Uterus (tissue), 2 donors: ENCODE measurements at regions not wholly inside any gene's neighbourhood (a gene's known extent, or its start where the extent isn't known, plus 50 kb on each side); places are given as distances from the start of the nearest gene placed in this dataset.

Experiments used
- POLR2A ChIP-seq, 2 donors: fragments of 450-650 bp; IDR thresholded peaks; one replicate each; pipeline ENCODE4 v1.6.1; 2016; ENCODE audit warnings: antibody characterized with exemption in 2 of 2, mild to moderate bottlenecking in 1 of 2, moderate library complexity in 1 of 2
- TF ChIP-seq, protein P1 (sequence below), 4 experiments: fragments of 200-600 bp in 2 of 4; fragments of 450-650 bp in 2 of 4; sonication (generic) in 2 of 4; IDR thresholded peaks; one replicate each; pipeline ENCODE4 v1.5.1; 2016 to 2019; ENCODE audit warnings: antibody characterized with exemption in 4 of 4, mild to moderate bottlenecking in 2 of 4, moderate library complexity in 1 of 4

DNA sequence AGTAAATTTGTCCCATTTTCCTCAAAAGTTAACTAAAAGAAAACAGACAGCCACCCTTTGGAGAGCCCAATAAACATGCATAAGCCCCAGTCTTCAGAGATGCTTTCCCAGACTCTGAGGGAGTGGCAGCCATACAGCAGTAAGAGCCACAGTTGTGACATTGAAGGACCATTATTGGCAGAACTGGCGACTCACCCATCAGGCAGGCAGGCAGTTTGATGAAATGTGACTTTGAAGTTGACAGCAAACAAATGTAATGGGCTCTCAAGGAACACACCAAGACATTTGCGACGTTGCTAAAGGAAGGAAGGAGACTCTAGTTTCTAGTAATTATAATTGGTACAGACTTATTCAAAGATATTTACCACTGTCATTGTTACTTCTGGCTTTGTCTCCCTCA is 287.5 kb upstream of the PHYHIPL start:
- TF ChIP-seq, protein P1, sequence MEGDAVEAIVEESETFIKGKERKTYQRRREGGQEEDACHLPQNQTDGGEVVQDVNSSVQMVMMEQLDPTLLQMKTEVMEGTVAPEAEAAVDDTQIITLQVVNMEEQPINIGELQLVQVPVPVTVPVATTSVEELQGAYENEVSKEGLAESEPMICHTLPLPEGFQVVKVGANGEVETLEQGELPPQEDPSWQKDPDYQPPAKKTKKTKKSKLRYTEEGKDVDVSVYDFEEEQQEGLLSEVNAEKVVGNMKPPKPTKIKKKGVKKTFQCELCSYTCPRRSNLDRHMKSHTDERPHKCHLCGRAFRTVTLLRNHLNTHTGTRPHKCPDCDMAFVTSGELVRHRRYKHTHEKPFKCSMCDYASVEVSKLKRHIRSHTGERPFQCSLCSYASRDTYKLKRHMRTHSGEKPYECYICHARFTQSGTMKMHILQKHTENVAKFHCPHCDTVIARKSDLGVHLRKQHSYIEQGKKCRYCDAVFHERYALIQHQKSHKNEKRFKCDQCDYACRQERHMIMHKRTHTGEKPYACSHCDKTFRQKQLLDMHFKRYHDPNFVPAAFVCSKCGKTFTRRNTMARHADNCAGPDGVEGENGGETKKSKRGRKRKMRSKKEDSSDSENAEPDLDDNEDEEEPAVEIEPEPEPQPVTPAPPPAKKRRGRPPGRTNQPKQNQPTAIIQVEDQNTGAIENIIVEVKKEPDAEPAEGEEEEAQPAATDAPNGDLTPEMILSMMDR (IDR thresholded peaks at IDR 0.05) = no peak
- no peak for TF ChIP-seq POLR2A (IDR thresholded peaks at IDR 0.05)
